ENCODE measurements at regions not wholly inside any gene's neighbourhood (a gene's known extent, or its start where the extent isn't known, plus 50 kb on each side); places are given as distances from the start of the nearest gene placed in this dataset.
"Not testable (repeated sequence)": the region's sequence is repeated elsewhere in the genome, so short reads cannot be mapped to it uniquely, and the experiment has no call there.

DNA sequence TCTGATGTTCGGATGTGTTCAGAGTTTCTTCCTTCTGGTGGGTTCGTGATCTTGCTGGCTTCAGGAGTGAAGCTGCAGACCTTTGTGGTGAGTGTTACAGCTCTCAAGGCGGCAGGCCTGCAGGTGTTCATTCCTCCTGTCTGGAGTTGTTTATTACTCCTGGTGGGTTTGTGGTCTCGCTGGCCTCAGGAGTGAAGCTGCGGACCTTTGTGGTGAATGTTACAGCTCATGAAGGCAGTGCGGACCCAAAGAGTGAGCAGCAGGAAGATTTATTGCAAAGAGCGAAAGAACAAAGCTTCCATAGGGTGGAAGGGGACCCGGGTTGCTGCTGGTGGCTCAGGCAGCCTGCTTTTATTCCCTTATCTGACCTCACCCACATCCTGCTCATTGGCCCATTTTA lies 1226.8 kb upstream of the EPHA6 start:
- not testable (repeated sequence) for DNase-seq (ENCODE audit: low read depth in 1 of 2, low spot score in 1 of 2)

DNA sequence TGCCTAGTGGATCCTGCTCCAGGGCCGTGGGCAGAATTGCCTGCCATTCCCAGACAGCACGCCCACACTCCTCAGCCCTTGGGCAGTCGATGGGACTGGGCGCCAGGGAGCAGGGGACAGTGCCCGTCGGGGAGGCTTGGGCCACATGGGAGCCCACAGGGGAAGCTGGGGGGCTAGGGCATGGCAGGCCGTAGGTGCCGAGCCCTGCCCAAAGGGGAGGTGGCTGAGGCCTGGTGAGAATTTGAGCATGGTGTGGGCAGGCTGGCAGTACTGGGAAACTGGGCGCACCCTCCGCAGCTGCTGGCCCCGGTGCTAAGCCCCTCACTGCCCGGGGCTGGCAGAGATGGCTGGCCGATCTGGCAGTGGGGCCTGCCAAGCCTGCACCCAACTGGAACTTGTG lies 1225.9 kb upstream of the EPHA6 start:
- DNase-seq (ENCODE audit: low read depth in 1 of 2, low spot score in 1 of 2) = no peak

DNA sequence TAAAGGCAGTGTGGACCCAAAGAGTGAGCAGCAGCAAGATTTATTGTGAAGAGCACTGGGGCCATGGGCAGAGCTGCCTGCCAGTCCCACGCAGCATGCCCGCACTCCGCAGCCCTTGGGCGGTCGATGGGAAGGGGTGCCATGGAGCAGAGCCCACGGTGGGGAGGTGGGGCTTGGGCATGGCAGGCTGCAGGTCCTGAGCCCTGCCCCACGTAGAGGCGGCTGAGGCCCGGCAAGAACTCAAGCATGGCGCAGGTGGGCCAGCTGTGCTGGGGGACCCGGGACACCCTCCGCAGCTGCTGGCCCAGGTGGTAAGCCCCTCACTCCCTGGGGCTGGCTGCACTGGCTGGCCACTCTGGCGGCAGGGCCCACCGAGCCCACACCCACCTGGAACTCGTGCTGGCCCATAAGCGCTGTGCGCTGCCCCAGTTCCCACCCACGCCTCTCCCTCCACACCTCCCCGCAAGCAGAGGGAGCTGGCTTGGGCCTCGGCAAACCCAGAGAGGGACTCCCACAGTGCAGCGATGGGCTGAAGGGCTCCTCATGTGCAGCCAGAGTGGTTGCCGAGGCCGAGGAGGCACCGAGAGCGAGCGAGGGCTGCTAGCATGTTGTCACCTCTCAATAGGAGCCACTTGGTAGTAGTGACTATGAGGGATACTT lies 1218.8 kb upstream of the EPHA6 start:
- no peak for DNase-seq (ENCODE audit: low read depth in 1 of 2, low spot score in 1 of 2)

DNA sequence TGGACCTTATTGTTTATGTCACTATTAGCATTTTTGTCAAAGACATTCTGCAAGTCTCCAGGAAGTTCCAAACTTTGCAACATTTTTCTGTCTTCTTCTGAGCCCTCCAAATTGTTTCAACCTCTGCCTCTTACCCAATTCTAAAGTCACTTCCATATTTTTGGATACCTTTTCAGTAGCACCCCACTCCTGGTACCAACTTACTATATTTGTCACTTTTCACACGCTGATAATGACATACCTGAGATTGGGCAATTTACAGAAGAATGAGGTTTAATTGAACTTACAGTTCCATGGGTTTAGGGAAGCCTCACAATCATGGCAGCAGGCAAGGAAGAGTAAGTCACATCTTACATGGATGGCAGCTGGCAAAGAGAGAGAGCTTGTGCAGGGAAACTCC lies 1206.5 kb upstream of the EPHA6 start:
- DNase-seq (ENCODE audit: low read depth in 1 of 2, low spot score in 1 of 2) = no peak

DNA sequence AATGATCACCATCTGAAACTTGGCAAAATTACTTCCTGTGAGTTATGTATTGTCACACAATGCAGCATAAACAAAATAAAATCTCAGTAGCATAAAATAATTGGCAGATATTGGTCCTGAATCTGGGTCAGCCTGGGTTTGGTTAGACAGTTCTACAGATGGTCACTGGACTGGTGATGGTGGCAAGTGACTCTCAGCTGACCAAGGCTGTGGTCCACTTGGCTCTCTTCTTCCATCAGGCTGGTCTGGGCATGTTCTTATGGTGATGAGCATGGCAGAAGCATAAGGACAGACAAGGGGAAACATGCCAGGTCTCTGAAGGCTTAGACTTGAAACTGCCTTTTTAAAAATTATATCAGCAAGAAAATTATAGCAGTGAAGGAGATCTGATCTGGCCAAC lies 1205.0 kb upstream of the EPHA6 start:
- no peak for DNase-seq (ENCODE audit: low read depth in 1 of 2, low spot score in 1 of 2)

DNA sequence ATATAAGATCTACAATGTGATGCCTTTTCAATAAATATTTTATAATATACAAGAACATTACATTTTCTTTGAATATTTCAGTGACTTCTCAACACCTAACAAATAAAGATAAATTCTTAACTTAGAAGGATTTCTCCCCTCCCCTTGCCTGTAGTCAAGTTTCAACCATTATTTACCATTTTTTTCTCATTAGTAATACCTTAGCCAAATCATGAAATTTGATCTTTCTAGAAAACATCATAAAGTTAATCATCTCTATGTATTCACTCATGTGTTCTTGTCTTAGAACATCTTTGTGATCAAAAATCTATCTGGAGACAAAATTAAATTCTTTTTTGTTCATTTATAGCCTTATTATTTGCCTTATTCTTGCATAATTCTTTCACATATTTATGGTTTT lies 1201.8 kb upstream of the EPHA6 start:
- DNase-seq (ENCODE audit: low read depth in 1 of 2, low spot score in 1 of 2) = no peak

DNA sequence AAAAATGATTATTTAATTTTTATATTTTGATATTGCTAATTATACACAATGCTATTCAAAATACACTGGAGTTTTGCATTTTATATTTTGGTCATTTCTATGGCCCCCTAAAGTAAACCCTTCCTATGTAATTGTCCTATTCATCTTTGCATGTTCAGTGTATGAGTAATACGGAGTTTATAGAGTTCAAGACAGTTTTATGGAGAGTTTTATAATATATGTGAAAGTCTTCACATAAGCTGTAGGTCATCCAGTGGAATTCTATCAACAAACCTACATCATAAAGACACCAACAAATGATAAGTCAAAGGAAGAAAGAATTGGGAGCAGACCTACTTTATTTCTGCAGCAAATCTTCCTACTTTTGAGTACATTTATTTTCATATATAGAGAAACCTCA lies 1200.4 kb upstream of the EPHA6 start:
- DNase-seq (ENCODE audit: low read depth in 1 of 2, low spot score in 1 of 2) = no peak

DNA sequence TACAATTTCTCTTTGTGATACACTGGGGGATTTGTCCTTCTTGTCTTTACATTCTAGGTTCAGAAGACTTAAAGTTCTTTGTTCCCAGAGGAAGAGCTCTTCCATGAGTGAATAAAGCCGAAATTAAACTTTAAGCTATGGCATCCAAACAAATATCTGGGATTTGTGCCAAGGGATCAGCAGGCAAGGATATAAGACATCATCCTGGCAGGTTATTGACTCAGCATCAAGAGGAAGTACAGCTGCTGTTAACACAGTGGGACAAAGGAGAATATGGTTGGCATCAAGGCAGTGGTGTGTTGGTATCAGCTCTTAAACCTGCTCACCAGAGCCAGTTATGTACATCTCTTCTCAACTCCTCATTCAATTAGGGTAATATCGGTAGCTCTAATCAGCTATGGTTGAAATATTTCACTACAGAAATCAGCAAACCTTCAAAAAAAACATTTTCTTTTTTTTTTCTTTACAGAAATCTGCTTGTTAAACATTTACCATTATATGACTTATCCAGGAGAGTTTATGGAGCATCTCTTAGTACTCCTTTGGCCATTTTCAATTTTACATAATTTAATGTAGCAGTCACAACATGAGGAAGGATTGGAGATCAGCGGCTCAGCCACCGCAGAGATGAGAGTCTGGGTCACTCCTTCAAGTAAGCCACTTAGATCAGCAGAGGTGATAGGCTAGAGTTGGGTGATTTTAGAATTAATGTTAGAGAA lies 1198.6 kb upstream of the EPHA6 start:
- DNase-seq (ENCODE audit: low read depth in 1 of 2, low spot score in 1 of 2) = no peak

DNA sequence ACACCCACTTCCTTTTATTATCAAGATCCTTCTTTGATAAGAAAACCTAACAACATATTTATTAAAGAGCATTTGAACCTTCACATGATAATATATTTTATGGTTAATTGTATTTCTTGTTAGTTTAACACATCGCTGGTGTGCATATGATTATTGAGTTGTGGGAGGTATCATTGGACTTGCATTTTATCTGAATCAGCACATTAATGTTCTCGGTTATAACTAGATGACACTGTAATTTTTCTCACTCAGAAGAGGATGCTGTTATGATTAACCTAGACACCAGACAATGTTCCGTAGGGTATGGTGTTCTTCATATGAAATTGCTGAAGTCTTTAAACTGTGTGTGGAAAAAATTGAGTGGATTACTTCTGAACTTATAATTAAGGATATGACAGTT lies 1188.3 kb upstream of the EPHA6 start:
- DNase-seq (ENCODE audit: low read depth in 1 of 2, low spot score in 1 of 2) = no peak

DNA sequence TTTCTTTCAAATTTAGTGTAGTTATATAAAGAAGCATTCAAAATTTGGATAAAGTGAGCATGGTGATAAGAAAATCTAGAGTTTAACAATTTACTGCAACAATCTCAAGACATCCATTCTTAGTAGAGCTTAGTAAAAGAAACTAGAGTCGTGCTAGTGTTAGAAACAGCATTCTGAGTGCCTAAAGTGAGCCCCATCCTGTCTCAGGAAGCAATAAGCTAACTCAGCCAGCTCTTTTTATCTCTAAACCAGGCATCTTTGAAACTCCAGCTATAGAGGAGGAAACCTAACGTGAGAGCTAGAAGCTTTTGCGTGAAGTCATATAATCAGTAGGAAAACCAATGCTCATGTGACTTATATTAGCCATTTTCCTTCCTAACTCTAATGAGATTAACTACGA lies 1187.1 kb upstream of the EPHA6 start:
- DNase-seq (ENCODE audit: low read depth in 1 of 2, low spot score in 1 of 2) = no peak

DNA sequence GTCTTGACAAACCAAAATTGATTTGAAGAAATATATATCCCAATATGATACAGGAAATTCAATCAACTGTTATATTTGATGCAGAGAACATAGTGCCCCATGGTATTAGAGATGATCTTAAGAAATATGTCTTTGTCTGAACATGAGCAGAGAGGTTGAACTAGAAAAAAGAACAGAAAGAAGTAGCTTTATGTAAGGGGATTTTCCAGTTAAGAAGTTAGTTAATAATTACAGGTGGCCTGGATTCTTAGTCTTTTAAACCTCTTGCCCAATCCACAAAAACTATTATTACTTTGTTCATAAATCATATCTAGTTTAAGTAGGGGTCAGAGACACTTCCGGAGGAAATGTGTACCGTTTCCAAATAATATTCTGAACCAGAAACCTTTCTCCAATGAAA lies 1186.7 kb upstream of the EPHA6 start:
- DNase-seq (ENCODE audit: low read depth in 1 of 2, low spot score in 1 of 2) = no peak

DNA sequence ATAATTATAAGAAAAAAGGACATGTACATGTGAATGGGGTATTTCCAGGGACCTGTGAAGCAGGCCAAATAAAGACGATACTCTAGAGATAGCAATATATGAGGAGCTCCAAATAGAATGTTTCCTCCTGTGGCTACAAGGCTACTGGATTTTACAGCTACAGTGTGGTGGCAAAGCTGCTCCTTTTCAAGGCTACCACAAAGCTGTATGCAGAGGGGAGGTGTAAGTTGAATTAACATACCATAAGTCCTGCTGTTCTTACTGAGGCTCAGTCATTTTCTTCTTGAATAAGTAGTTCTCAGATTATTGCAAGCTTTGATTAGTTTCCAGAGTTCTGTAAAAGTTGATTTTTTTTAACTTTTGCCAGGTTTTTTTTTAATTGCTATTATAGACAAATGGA lies 1184.6 kb upstream of the EPHA6 start:
- no peak for DNase-seq (ENCODE audit: low read depth in 1 of 2, low spot score in 1 of 2)

DNA sequence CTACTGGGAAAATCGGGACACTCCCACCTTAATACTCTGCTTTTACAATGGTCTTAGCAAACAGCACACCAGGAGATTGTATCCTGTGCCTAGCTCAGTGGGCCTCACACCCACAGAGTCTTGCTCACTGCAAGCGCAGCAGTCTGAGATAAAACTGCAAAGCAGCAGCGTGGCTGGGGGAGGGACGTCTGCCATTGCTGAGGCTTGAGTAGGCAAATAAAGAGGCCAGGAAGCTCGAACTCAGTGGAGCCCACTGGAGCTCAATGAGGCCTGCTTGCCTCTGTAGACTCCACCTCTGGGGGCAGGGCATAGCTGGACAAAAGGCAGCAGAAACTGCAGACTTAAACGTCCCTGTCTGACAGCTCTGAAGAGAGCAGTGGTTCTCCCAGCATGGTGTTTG lies 1169.1 kb upstream of the EPHA6 start:
- no peak for DNase-seq (ENCODE audit: low read depth in 1 of 2, low spot score in 1 of 2)

DNA sequence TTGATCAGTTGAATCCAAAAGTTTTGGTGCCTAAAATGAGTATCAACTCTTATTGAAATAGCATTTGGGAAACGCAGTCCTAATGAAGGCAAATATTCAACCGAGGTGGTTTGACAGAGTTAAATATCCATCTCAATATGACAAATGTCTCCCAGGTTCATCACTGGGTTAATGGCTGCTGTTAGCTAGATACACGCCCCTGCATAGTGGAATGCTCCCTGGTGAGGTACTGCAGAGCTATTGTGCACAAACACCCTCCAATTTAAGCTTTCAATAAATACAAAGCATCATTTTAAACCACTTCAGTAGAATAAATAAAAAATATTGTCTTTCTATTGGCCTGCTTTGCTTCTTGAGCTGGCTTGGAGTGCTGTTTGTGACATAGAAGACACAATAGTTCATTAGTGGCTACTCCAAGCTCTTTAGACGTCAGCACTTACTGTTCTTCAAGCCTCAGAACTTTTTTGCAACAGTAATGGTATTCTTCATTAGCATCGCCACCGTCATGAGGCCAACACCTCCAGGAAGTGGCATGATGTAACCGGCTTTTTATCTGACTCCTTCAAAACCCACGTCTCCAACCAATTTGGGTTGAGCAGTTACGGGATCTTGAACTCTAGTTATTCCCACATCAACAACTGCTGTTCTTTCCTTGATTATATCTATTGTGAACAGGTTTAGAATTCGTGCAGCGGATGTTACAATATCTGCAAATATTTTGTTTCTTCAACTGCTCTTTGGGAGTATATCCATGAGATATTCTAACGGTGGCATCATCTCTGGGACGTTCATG lies 1159.6 kb upstream of the EPHA6 start:
- no peak for DNase-seq (ENCODE audit: low read depth in 1 of 2, low spot score in 1 of 2)

DNA sequence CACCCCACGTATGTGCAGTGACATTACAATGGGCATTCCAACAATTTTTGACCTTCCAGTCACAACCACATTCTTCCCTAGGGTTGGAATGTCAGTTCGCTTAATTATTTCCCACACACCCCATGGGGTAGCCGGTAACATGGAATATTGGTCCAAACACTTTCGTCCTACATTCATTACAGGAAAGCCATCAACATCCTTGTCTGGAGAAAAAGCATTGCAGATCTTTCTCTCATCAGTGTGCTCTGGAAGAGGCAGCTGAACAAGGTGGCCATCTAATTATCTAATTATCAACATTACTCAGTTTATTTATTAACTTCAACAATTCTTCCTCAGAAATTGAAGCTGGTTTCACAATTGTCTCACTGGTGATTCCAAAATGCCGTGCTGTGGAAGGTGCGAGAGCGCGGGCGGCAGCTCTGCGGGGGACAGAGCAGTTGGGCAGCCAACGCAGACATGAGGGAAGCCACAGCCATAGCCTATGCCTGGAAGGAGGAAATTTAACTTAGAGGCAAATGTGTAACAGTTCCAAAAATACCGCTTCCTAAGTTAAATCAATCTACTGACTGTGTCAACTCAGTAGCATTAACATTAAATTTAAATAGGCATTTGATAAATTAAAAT lies 1158.9 kb upstream of the EPHA6 start:
- DNase-seq (ENCODE audit: low read depth in 1 of 2, low spot score in 1 of 2) = no peak

DNA sequence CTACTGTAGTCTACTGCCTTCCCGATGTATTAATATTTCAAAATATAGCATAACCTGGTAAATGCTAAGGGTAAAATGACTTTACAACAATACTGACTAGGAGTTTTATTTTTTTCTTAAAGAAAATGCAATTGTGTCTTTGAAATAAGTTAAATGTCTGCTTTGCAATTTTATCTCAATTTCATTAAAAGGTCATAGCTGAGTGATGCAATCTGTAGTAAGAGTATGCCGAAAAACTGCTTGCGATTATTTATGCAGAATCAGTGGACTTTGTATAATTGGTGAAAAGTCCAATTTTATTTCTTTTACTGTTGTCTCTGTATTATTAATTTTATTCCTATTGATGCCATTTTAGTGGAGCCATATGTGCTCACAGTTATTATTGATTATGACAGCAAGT lies 1143.6 kb upstream of the EPHA6 start:
- no peak for DNase-seq (ENCODE audit: low read depth in 1 of 2, low spot score in 1 of 2)

DNA sequence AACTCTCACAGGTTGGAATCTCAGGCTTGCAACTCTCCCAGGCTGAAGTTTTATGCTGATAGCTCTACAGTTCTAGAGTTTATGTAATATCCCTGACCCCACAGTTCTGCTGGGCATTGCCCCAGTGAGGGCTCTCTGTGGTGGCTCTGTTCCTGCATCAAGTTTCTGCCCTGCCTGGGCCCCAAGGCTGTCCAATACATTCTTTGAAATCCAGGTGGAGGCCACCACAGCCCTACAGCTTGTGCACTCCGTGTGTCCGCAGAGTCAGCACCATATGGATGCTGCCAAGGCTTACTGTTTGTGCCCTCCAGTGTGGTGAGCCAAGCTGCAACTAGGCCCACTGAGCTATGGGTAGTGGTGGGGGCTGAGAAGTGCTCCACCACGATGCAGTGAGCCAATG lies 1141.2 kb upstream of the EPHA6 start:
- DNase-seq (ENCODE audit: low read depth in 1 of 2, low spot score in 1 of 2) = no peak

DNA sequence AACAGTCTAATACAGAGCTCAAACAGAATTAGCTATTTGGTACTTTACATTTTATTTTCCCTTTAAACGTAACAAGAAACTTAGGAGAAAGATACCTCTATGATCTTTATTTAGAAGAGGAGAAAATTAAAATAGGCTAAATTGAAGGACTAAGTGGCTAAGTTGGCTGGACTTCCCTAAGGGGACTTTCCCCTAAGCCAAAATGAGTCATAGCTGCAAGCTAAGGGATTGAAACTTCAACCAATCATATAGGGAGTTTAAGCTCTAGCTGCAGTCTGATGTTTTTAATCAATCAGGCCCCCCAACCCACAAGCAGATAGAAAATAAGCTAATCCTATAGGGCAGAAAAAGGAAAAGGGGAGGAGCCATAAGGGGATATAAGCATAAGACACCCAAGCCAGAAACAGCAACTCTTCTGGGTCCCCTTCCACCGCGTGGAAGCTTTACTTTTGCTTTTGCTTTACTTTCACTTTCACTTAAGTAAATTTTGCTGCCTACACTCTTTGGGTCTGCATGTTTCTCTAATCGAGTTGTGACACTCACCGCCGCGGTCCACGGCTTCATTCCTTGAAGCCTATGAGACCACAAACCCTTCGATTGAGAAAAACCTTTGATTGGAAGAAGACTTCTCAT lies 1108.5 kb upstream of the EPHA6 start:
- no peak for DNase-seq (ENCODE audit: low read depth in 1 of 2, low spot score in 1 of 2)

DNA sequence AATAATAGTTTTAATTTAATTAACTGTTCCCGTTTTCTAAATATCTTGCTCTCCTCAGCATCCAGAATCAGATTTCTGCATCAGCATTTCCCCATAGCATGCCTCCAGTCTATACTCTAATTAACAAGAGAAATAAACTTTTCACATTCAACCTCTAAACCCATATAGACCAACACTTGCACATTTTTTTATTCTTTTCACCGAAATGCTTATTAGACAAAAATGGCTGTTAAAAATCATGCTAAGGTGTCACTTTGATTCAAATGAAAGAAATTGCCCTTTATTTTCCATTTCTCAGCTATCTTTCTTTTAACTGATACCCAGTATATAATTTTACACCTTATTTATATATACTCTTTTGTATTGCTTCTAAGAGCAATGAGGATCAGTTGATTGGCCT lies 1107.1 kb upstream of the EPHA6 start:
- DNase-seq (ENCODE audit: low read depth in 1 of 2, low spot score in 1 of 2) = no peak

DNA sequence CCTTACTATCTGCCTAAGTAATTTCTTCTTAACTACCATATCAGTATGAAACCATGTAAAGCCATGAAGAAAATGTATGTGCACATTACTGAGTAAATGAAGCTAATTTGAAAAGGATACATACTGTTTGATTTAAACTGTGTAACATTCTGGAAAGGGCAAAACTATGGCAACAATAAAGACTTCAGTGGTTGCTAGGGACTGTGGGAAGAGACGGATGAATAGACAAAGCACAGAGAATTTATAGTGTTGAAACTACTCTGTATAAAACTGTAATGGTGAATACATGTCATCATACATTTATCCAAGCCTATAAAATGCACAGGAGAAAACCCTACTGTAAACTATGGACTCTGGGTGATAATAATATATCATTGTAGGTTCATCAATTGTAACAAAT lies 1103.7 kb upstream of the EPHA6 start:
- DNase-seq (ENCODE audit: low read depth in 1 of 2, low spot score in 1 of 2) = no peak

DNA sequence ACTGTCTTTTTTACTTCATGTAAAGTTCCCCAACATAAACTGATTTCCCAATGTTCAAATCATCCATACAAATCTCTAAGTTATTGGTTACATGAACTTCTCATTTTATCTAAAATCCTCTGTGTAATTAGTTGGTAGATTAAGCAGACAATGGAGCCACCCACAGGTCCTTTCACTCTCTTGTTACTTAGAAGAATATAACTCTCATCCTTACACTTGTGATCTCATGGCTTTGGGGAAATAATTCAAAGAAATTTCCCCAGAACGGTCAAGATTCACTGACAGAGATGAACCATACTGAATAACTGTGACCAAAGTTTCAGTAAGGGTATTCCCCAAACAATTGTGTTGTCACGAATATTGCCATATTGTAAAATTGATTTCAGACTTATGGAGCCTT lies 1102.6 kb upstream of the EPHA6 start:
- DNase-seq (ENCODE audit: low read depth in 1 of 2, low spot score in 1 of 2) = no peak
